ENCODE measurements at regions not wholly inside any gene's neighbourhood (a gene's known extent, or its start where the extent isn't known, plus 50 kb on each side); places are given as distances from the start of the nearest gene placed in this dataset.
"Not testable (repeated sequence)": the region's sequence is repeated elsewhere in the genome, so short reads cannot be mapped to it uniquely, and the experiment has no call there.

DNA sequence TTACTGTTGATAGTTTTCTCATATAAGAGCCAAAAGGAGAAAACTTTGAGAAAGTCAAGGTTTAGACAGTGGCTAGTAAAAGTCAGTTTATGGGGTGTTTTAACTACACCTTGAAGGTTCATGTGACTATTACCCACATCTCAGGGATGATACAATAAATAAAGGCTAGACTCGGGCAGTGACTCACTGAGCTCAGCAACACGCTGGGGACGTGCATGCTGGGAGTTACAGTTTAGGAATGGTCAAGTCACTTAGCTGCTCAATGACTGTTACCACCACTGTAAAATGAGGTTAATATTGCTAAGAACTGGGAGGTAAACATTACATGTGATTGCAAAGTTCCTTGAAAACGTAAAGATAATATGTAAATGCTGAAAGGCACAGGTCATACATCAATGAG is 1254.4 kb upstream of the PHF14 start:
- H3K27ac Mint-ChIP-seq: no peak overlapping the region
- DNase-seq: no peak
- H3K4me1 Mint-ChIP-seq: no peaks in the 10 kb centered on the region
- TF ChIP-seq, protein P1, sequence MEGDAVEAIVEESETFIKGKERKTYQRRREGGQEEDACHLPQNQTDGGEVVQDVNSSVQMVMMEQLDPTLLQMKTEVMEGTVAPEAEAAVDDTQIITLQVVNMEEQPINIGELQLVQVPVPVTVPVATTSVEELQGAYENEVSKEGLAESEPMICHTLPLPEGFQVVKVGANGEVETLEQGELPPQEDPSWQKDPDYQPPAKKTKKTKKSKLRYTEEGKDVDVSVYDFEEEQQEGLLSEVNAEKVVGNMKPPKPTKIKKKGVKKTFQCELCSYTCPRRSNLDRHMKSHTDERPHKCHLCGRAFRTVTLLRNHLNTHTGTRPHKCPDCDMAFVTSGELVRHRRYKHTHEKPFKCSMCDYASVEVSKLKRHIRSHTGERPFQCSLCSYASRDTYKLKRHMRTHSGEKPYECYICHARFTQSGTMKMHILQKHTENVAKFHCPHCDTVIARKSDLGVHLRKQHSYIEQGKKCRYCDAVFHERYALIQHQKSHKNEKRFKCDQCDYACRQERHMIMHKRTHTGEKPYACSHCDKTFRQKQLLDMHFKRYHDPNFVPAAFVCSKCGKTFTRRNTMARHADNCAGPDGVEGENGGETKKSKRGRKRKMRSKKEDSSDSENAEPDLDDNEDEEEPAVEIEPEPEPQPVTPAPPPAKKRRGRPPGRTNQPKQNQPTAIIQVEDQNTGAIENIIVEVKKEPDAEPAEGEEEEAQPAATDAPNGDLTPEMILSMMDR (IDR thresholded peaks at IDR 0.05): no peak
- H3K36me3 Mint-ChIP-seq (ENCODE audit: low read depth): no peaks in the 10 kb centered on the region
- no peaks in the 10 kb centered on the region for H3K27me3 Mint-ChIP-seq (ENCODE audit: low read depth, poor library complexity)
- H3K4me3 Mint-ChIP-seq: no peak overlapping the region
- H3K9me3 Mint-ChIP-seq: no peaks in the 10 kb centered on the region

DNA sequence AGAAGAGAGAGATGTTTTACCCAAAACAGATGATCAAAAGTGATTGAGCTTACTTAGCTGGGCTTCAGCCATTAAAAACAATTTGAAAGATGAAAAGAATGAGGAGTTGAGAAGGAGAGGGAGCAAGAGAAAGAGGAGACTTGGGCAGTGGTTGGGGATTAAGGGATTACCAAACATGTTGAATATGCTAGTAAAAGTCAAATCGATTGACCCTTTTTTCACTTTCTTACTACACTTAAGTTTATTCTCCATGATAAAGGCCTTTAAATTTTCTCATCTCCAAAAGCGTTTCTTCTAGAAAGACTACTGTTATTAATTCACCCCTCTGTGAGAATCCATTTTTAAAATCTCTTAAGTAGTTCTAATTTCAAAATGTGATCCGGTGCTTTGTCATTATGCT is 1254.0 kb upstream of the PHF14 start:
- Mint-ChIP-seq H3K4me1 (no peaks in the 10 kb centered on the region), H3K36me3 (ENCODE audit: low read depth) (no peaks in the 10 kb centered on the region), H3K9me3 (no peaks in the 10 kb centered on the region), H3K4me3 (no peak overlapping the region), H3K27ac (no peak overlapping the region), H3K27me3 (ENCODE audit: low read depth, poor library complexity) (no peaks in the 10 kb centered on the region)
- TF ChIP-seq, protein P1 (IDR thresholded peaks at IDR 0.05): no peak
- no peak for DNase-seq

DNA sequence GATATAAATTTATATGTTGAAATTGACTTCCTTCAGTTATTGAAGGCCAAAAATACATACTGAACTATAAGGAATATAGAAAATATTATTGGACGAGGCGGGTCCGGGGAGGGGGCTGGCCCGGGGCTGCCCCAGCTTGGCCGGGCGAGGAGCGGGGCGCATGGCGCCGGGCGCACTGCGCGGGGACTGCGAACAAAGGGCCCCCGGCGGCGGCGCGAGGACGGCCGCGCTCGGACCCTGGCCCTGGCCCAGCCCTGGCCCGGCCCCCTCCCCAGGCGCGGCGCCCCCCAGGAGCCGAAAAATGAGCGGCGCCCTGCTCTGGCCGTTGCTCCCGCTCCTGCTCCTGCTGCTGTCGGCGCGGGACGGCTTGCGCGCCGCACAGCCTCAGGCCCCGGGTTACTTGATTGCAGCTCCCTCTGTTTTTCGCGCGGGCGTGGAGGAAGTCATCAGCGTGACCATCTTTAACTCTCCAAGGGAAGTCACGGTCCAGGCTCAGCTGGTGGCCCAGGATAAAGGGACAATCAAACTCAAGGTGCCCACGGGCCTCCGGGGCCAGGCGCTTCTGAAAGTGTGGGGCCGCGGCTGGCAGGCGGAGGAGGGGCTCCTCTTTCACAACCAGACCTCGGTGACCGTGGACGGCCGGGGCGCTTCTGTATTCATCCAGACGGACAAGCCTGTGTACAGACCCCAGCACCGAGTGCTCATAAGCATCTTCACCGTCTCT is 1247.6 kb upstream of the PHF14 start:
- not testable (repeated sequence) for H3K27ac Mint-ChIP-seq; H3K4me3 Mint-ChIP-seq; H3K36me3 Mint-ChIP-seq (ENCODE audit: low read depth); DNase-seq; H3K9me3 Mint-ChIP-seq; H3K4me1 Mint-ChIP-seq; H3K27me3 Mint-ChIP-seq (ENCODE audit: low read depth, poor library complexity)

DNA sequence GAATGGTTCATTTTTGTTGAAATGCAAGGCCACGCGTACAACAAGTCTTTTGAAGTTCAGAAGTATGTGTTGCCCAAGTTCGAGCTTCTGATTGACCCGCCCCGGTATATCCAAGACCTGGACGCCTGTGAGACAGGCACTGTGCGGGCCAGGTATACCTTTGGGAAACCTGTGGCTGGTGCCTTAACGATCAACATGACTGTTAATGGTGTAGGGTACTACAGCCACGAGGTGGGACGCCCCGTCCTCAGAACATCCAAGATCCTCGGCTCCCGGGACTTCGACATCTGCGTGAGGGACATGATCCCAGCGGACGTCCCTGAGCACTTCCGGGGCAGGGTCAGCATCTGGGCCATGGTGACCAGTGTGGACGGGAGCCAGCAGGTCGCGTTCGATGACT is 1246.9 kb upstream of the PHF14 start:
- DNase-seq; H3K36me3 Mint-ChIP-seq (ENCODE audit: low read depth); H3K4me3 Mint-ChIP-seq; H3K9me3 Mint-ChIP-seq; H3K4me1 Mint-ChIP-seq; H3K27ac Mint-ChIP-seq; H3K27me3 Mint-ChIP-seq (ENCODE audit: low read depth, poor library complexity): not testable (repeated sequence)

DNA sequence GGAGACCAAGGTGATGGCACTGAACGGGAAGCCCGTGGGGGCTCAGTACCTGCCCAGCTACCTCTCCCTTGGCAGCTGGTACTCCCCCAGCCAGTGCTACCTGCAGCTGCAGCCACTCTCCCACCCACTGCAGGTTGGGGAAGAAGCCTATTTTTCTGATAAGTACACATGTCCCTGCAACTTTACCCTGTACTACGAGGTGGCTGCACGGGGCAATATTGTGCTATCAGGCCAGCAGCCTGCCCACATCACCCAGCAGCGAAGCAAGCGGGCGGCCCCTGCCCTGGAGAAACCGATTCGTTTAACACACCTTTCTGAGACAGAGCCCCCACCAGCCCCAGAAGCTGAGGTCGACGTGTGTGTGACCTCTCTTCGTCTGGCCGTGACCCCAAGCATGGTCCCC is 1246.2 kb upstream of the PHF14 start:
- not testable (repeated sequence) for H3K4me3 Mint-ChIP-seq; DNase-seq; H3K4me1 Mint-ChIP-seq; H3K36me3 Mint-ChIP-seq (ENCODE audit: low read depth); H3K9me3 Mint-ChIP-seq; H3K27ac Mint-ChIP-seq; H3K27me3 Mint-ChIP-seq (ENCODE audit: low read depth, poor library complexity)

DNA sequence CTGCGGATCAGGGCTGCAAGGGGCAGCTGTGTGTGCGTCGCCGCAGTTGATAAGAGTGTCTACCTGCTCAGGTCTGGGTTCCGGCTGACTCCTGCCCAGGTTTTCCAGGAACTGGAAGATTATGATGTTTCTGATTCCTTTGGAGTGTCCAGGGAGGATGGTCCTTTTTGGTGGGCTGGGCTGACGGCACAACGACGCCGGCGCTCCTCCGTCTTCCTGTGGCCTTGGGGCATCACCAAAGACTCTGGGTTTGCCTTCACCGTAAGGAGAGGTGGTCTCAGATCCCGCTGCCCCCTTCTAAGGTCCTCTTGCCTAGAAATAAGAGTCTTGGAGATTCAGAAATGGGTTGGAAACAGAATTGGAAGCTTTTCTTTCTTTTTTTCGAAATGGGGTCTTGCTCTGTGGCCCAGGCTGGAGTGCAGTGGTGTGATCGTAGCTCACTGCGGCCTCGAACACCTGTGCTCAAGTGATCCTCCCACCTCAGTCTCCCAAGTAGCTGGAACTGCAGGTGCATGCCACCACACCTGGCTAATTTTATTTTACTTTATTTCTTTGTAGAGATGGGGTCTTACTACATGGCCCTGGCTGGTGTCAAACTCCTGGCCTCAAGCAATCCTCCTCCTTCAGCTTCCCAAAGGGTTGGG is 1245.5 kb upstream of the PHF14 start:
- not testable (repeated sequence) for H3K27me3 Mint-ChIP-seq (ENCODE audit: low read depth, poor library complexity); H3K9me3 Mint-ChIP-seq; DNase-seq; H3K4me1 Mint-ChIP-seq; H3K4me3 Mint-ChIP-seq; H3K36me3 Mint-ChIP-seq (ENCODE audit: low read depth); H3K27ac Mint-ChIP-seq

DNA sequence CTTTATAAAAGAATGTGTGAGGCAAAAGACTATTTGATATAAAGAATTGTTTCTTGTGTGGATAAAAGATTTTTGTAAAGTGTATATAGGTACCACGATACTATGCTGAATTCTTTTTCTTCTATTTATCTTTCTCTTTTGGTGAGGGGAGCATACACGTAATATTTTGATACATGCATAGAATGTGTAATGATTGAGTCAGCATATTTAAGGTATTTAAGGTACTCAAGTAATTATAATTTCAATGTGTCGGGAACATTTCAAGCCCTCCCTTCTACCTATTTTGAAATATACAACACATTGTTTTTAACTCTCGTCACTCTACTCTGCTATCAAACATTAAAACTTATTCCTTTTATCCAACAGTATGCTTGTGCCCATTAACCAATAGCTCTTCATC is 1221.6 kb upstream of the PHF14 start:
- no peak overlapping the region for H3K4me3 Mint-ChIP-seq
- TF ChIP-seq, protein P1 (IDR thresholded peaks at IDR 0.05): no peak
- no peak overlapping the region for H3K27ac Mint-ChIP-seq
- peaks cover 6% of the 10 kb centered on the region for H3K9me3 Mint-ChIP-seq
- no peaks in the 10 kb centered on the region for H3K36me3 Mint-ChIP-seq (ENCODE audit: low read depth)
- no peaks in the 10 kb centered on the region for H3K27me3 Mint-ChIP-seq (ENCODE audit: low read depth, poor library complexity)
- H3K4me1 Mint-ChIP-seq: no peaks in the 10 kb centered on the region
- no peak for DNase-seq

DNA sequence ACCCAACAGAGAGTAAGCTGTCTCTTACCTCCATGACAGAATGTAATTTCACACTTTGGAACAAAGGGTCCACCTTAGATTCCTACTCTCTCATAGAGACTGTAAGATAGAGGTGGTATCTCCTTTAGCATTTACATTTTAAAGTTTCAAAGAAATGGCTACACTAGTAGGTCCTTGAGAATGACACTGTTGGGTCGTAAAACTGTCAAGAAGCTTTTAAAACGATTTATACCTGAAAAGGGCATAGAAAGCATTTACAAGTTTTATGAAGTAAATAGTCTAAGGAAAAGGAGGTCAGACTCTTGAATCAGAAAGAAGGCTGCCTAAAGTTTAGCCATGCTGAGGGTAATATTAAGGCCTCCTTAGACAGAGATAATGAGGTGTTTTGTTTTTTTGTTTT is 1212.4 kb upstream of the PHF14 start:
- TF ChIP-seq, protein P1 (IDR thresholded peaks at IDR 0.05): no peak
- Mint-ChIP-seq H3K36me3 (ENCODE audit: low read depth) (no peaks in the 10 kb centered on the region), H3K27ac (no peak overlapping the region), H3K27me3 (ENCODE audit: low read depth, poor library complexity) (peaks cover 4% of the 10 kb centered on the region), H3K9me3 (no peaks in the 10 kb centered on the region), H3K4me3 (no peak overlapping the region), H3K4me1 (peaks cover 6% of the 10 kb centered on the region)
- peak; percentile 2 for DNase-seq
